VCaP (cell line): ENCODE measurements at regions not wholly inside any gene's neighbourhood (a gene's known extent, or its start where the extent isn't known, plus 50 kb on each side); places are given as distances from the start of the nearest gene placed in this dataset.

Source experiments
- H3K27ac ChIP-seq: fragments of 450-650 bp; 2 replicates; pipeline ENCODE4 v1.5.1; 2017
- TF ChIP-seq, protein P1 (sequence below): fragments of 450-650 bp; conservative IDR thresholded peaks from 2 replicates; pipeline ENCODE4 v1.5.1; 2017; ENCODE audit warnings: mild to moderate bottlenecking, moderate library complexity

DNA sequence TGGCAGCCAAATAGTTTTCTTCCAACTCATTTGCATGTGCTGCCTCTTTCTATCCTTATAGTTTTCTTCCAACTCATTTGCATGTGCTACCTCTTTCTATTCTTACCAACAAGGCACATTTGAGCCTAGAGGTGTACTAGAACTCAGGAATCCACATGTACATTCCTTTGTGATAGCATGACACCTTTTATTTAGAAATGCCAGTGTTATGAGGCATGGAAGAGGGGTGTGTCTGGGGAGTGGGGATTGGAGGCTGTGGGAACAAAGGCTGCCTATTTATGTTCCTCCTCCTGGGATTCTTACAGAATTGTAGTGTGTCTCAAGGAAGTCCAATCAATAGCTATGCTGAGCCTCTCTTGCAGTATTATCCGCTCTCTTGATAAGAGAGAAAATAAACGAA lies 966.7 kb downstream of the PCDH17 start:
- TF ChIP-seq, protein P1, sequence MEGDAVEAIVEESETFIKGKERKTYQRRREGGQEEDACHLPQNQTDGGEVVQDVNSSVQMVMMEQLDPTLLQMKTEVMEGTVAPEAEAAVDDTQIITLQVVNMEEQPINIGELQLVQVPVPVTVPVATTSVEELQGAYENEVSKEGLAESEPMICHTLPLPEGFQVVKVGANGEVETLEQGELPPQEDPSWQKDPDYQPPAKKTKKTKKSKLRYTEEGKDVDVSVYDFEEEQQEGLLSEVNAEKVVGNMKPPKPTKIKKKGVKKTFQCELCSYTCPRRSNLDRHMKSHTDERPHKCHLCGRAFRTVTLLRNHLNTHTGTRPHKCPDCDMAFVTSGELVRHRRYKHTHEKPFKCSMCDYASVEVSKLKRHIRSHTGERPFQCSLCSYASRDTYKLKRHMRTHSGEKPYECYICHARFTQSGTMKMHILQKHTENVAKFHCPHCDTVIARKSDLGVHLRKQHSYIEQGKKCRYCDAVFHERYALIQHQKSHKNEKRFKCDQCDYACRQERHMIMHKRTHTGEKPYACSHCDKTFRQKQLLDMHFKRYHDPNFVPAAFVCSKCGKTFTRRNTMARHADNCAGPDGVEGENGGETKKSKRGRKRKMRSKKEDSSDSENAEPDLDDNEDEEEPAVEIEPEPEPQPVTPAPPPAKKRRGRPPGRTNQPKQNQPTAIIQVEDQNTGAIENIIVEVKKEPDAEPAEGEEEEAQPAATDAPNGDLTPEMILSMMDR, result no peak
- H3K27ac ChIP-seq, result no peak overlapping the region

DNA sequence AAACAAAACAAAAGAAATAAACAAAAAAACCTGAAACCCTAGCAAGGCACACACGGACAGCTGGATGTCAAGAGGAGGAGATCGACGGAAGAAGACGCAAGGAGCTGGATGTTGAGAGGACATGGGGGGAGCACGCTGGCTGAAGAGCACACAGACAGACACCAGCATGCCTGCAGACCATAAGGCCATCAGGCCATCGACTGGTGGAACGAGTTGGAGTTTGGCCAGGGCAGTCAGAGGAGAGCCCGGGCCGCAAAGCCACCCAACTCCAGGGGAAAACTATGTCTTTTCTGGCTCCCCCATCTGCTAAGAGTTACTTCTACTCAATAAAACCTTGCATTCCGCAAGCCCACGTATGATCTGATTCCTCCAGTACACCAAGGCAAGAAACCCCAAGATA lies 979.6 kb downstream of the PCDH17 start:
- TF ChIP-seq, protein P1, result no peak
- H3K27ac ChIP-seq, result no peak overlapping the region

DNA sequence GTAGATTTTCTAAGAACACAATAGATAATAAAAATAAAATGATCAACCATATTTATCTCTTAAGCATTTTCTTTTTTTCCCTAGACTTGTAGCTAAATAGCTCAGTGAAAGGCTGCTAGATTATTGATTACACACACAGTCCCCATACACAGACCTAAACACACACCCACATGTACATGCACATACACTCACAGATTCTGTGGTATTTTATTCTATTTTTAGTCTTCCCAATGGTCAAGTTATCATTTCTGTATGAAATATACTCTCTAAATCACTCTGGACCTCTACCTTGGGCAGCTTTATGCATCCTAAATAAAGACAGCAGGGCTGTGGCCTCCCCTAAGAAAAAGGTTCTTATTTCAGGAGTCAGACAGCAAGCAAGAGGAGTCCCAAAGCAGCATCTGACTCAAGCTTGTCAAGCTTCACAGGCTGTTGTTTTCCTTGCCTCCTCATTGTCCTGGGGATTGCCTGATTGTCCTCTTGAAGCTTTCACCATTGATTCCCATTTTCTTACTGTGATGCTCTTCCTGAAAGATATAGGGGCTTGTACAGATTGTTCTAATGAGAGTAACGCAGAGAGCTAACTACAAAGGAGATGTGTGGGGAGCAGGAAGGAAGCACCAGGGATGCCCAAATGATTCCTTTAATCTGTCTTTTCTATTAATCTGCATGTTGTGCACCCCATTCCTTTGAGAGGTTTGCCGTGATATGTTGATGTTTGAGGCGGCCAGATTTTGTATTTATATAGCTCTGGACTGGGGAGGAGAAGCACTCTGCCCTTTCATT lies 986.5 kb downstream of the PCDH17 start:
- no peak overlapping the region for H3K27ac ChIP-seq
- TF ChIP-seq, protein P1, result no peak

DNA sequence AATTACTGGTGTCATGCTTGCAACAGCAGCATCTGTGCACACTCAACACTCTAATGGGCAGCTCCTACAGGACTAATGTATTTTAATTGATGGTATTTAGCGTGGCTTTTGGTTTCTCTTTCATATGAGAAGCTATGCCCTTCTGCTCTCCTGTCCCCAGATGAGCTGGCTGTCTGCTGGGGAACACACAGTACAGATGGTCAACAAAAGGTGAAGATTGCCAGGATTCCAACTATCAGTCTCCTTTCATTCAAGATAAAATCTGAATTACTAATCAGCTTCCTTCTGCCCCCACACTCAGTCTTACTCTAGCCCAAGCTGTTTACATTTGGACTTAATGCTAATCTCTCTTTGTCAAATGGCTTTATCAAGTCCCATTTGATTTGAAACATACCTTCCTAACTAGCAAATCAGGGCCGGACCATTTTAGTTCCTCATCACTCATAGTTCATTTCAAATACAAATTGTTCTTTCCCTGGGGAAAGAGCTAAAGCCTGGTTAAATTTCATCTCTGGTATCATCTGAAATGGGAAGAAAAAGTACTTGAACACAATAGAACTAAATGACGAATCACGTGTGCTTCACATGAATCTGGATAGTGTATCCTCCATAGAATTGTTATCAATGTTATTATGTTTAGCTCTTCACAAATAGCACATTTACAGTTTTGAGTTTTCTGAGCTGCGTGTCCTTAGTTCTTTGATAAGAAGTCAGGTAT lies 988.0 kb downstream of the PCDH17 start:
- TF ChIP-seq, protein P1, result no peak
- no peak overlapping the region for H3K27ac ChIP-seq

DNA sequence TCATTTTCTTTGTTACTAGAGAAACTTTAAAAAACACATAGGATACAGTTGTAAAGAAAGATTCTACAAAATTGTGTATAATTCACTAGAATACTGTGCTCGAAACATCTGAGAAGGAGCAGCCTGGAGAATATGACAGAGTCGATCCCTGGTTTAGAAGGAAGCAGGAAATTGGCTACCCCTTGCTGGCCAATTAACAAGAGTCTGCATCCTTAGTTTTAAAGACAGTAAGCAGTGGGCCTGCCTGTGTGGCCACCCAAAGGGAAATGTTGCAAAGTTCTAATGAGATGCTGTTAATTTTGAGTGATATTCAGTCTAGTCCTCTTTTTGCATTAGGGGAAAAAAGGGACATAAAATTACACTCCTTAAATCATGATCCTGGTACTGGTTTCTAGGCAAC lies 988.6 kb downstream of the PCDH17 start:
- TF ChIP-seq, protein P1, result no peak
- no peak overlapping the region for H3K27ac ChIP-seq

DNA sequence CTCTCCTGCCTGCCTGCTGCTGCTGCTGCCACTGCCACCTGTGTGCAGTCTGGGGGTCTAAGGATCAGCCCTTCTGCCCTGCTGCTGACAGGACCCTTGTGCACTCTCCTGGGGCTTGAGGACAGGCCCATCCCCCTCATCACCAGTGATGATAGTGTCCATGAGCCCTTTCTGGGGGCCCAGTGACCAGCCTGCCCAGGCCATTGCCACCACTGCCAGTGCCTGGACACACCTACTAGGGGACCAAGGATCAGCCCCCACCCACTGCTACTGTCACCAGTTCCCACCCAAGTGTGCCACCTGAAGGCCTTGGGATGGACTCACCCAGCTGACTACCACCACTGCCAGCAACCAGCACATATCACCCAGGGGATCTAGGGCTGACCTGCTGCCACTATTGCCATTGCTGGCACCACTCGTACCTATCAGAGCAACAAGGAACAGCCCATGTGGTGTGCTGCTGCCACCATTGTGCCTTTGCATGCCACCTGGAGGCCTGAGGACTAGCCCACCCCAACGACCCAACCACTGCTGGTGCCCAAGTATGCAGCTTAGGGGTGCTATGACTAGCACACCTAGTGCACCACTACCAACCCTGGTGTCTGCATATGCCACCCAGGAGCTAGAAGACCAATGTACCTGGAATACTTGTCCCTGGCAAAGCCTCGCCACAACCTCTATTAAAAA lies 994.3 kb downstream of the PCDH17 start:
- H3K27ac ChIP-seq, result no peak overlapping the region
- TF ChIP-seq, protein P1, result no peak

DNA sequence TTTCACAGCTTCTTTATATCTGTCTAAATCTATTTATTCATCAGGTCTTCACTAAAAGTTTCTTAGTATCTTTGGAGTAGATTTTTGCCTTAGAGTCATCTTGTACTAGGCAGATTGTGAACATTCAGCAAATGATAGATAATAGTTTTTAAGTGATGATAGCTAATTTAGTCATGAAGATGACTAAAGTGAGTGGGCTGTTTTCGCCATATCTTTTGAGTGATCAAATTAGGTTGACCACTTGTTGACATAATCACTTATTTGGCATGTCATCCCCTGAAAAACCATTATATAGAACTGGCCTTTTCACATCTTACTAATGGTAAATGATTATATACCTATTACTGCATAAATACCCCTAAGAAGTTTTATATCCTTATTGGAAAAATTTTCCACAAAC lies 999.2 kb downstream of the PCDH17 start:
- TF ChIP-seq, protein P1, result no peak
- no peak overlapping the region for H3K27ac ChIP-seq
